GM10266 (cell line): ENCODE measurements at regions not wholly inside any gene's neighbourhood (a gene's known extent, or its start where the extent isn't known, plus 50 kb on each side); places are given as distances from the start of the nearest gene placed in this dataset.

Experiments used
- DNase-seq: peaks from one replicate; pipeline ENCODE4 v3.0.0; 2012; ENCODE audit errors: extremely low spot score
- CTCF ChIP-seq: IDR thresholded peaks from 2 replicates; pipeline ENCODE4 v1.5.1; 2012; ENCODE audit warnings: mild to moderate bottlenecking, low read depth; ENCODE audit not compliant: control insufficient read depth, insufficient read depth; ENCODE audit errors: missing control alignments

DNA sequence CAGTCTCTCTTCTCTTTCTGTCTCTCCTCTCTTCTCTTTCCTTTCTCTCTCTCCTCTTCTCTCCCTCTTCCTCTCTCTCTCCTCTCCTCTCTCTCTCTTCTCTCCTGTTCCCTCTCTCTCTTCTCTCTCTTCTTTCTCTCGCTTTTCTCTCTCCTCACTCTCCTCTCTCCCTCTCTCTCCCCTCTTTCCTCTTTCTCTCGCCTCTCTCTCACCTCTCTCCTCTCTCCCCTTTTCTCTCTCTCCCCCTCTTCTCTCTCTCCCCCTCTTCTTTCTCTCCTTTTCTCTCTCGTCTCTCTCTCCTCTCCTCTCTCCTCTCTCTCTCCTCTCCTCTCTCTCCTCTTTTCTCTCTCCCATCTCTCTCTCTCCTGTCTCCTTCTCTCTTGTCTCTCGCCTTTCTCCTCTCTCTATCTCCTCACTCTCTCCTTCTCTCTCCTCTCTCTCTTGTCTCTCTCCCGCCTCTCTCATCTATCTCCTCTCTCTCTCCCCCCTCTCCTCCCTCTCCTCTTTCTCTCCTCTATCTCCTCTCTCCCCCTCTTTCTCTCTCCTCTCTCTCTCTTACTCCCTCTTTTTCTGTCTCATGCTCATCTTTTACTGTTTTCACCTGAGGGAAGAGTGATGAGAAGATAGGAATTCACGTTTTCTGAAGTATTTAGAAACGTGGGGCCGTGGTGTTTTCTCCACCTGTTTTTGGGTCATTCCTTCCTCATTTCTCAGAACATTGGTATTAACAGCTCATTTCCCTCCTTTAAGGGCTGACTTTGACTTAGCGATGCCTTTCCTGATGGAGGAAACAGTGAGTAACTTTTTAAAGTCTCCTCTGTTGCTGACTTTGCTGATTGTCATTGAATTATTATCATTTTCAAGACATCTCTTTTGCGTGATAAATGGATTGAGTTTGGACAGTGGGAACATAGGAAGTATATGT is 80.6 kb upstream of the CD99 start:
- TF ChIP-seq CTCF, result no peak
- DNase-seq, result no peak

- peak; percentile 21 for TF ChIP-seq CTCF
- no peak for DNase-seq
These were observed 81.5 kb upstream of the CD99 start for GRCh38 chrX:2609431-2610238.

- DNase-seq, result peak; percentile 94
- TF ChIP-seq CTCF, result no peak
These were observed 82.3 kb upstream of the CD99 start for GRCh38 chrX:2608638-2609430.

DNA sequence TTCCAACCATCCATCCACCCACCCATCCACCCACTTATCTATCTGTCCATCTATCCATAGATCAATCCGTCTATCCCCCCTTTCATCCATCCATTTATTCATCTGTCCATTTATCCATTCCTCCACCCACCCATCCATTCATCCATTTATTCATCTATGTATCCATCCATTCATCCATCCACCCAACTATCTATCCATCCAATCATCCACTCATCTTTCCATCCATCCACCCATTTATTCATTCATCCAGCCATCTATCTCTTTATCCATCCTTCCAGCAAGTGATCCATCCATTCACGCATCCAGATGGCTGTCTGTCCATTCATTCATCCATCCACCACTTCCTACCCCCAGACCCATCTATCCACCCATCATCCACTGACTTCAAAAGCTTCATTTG is 84.0 kb upstream of the CD99 start:
- no peak for DNase-seq
- TF ChIP-seq CTCF, result no peak

GRCh38 chrX:2600564-2600963 is 90.5 kb upstream of the CD99 start:
- DNase-seq, result no peak
- TF ChIP-seq CTCF, result no peak

- no peak for DNase-seq
- TF ChIP-seq CTCF, result no peak
These were observed 94.4 kb upstream of the CD99 start for GRCh38 chrX:2596555-2597255.
